NCI-H2196 treated with DMSO at 0.1 percent for 48 hours (cell line): ENCODE measurements at regions not wholly inside any gene's neighbourhood (a gene's known extent, or its start where the extent isn't known, plus 50 kb on each side); places are given as distances from the start of the nearest gene placed in this dataset.

Experiments used
- DNase-seq: peaks from one replicate; lab custom pipeline; 2025; ENCODE audit not compliant: unreplicated experiment; lab: John Stamatoyannopoulos, UW

- no peak for DNase-seq
These were observed 74.6 kb upstream of the SPATA12 start for GRCh38 chr3:56985878-56986277.

- DNase-seq = no peak
These were observed 75.0 kb upstream of the SPATA12 start for GRCh38 chr3:56985460-56985859.

GRCh38 chr3:56983427-56983826 is 77.0 kb upstream of the SPATA12 start:
- no peak for DNase-seq

- no peak for DNase-seq
These were observed 78.8 kb upstream of the SPATA12 start for GRCh38 chr3:56981445-56982230.

GRCh38 chr3:56980798-56981390 is 79.6 kb upstream of the SPATA12 start:
- no peak for DNase-seq

- DNase-seq = no peak
These were observed 80.2 kb upstream of the SPATA12 start for GRCh38 chr3:56980243-56980642.

- no peak for DNase-seq
These were observed 80.7 kb upstream of the SPATA12 start for GRCh38 chr3:56979791-56980190.

- DNase-seq = no peak
These were observed 82.9 kb upstream of the SPATA12 start for GRCh38 chr3:56977561-56977889.

GRCh38 chr3:56976651-56977560 is 83.6 kb upstream of the SPATA12 start:
- no peak for DNase-seq

- DNase-seq = no peak
These were observed 84.9 kb upstream of the SPATA12 start for GRCh38 chr3:56975567-56975966.

- no peak for DNase-seq
These were observed 86.1 kb upstream of the SPATA12 start for GRCh38 chr3:56974247-56974930.

- DNase-seq = no peak
These were observed 88.6 kb upstream of the SPATA12 start for GRCh38 chr3:56971816-56972215.

GRCh38 chr3:56971261-56971660 is 89.2 kb upstream of the SPATA12 start:
- no peak for DNase-seq

- DNase-seq = no peak
These were observed 90.0 kb upstream of the SPATA12 start for GRCh38 chr3:56970461-56970879.

GRCh38 chr3:56969851-56970250 is 90.6 kb upstream of the SPATA12 start:
- no peak for DNase-seq

- no peak for DNase-seq
These were observed 94.0 kb upstream of the SPATA12 start for GRCh38 chr3:56966509-56966908.

GRCh38 chr3:56966104-56966503 is 94.4 kb upstream of the SPATA12 start:
- no peak for DNase-seq

GRCh38 chr3:56962922-56963321 is 97.5 kb upstream of the SPATA12 start:
- no peak for DNase-seq

GRCh38 chr3:56962206-56962605 is 98.3 kb upstream of the SPATA12 start:
- DNase-seq = no peak

GRCh38 chr3:56960234-56960917 is 100.1 kb upstream of the SPATA12 start:
- no peak for DNase-seq

- DNase-seq = no peak
These were observed 101.6 kb upstream of the SPATA12 start for GRCh38 chr3:56958879-56959278.
